ENCODE measurements at regions not wholly inside any gene's neighbourhood (a gene's known extent, or its start where the extent isn't known, plus 50 kb on each side); places are given as distances from the start of the nearest gene placed in this dataset.
A peak's percentile ranks its signal among the peaks of the same experiment; 100 is the strongest.

GRCh38 chr6:139685009-139685408 lies 310.6 kb upstream of the CITED2 start (continued):
- TF ChIP-seq XRCC3 (IDR thresholded peaks at IDR 0.05) (no peak), HNRNPK (IDR thresholded peaks at IDR 0.05; ENCODE audit: low read depth, low read length, poor library complexity, severe bottlenecking) (no peak), ZNF830 (CRISPR knock-in tag; IDR thresholded peaks at IDR 0.05) (no peak), ZNF699 (CRISPR knock-in tag; IDR thresholded peaks at IDR 0.05; ENCODE audit: insufficient replicate concordance) (no peak), LEF1 (IDR thresholded peaks at IDR 0.05) (no peak), ZBTB1 (CRISPR knock-in tag; IDR thresholded peaks at IDR 0.05; ENCODE audit: borderline replicate concordance, low read depth) (no peak), ZNF212 (CRISPR knock-in tag; IDR thresholded peaks at IDR 0.05) (no peak), MAFG (tag; conservative IDR thresholded peaks at IDR 0.05) (no peak), THRAP3 (IDR thresholded peaks at IDR 0.05; ENCODE audit: borderline replicate concordance) (no peak), ZNF551 (CRISPR knock-in tag; IDR thresholded peaks at IDR 0.05) (no peak)

- FAIRE-seq (peak; percentile 46), ATAC-seq (peak; percentile 75), DNase-seq (ENCODE audit: extremely low read depth in 1 of 4, low spot score in 3 of 4) (peak in 1 of 4 experiments; percentile 11)
- Histone ChIP-seq H4K20me1 (replicated peaks; ENCODE audit: control insufficient read depth, insufficient read depth, low read length) (no peaks in the 10 kb centered on the region), H3K36me3 (ENCODE audit: control insufficient read depth, insufficient read depth, low read length) (no peaks in the 10 kb centered on the region), H3K9me3 (replicated peaks; ENCODE audit: control insufficient read depth, insufficient read depth, low read depth, low read length) (no peaks in the 10 kb centered on the region), H3K79me2 (ENCODE audit: control insufficient read depth, insufficient read depth, low read length) (no peaks in the 10 kb centered on the region), H3K27ac (ENCODE audit: extremely low read depth, low read depth, low read length) (no peak overlapping the region), H3K4me1 (replicated peaks in 1 of 2; ENCODE audit: control insufficient read depth in 2 of 2, insufficient read depth in 2 of 2, low read length in 2 of 2) (no peaks in the 10 kb centered on the region), H2AFZ (ENCODE audit: low read depth, low read length) (peak overlapping the region; percentile 2; the same call in 1 of the 2 replicates), H3K4me2 (ENCODE audit: insufficient read depth, low read length) (no peak overlapping the region), H3K9me1 (ENCODE audit: control insufficient read depth, insufficient read depth, low read length) (no peaks in the 10 kb centered on the region), H3K9ac (ENCODE audit: insufficient read depth in 1 of 2, low read depth in 2 of 2, low read length in 2 of 2) (no peak overlapping the region), H3K27me3 (ENCODE audit: control insufficient read depth in 2 of 2, insufficient read depth in 2 of 2, low read length in 2 of 2) (no peaks in the 10 kb centered on the region), H3K4me3 (no peak overlapping the region)
- ChIA-PET POLR2A (interaction anchor here (1.1 kb wide), 1 partner anchor 18 kb away, joined by 3 read pairs; no protein-coding TSS in a partner anchor), CTCF (ENCODE audit: low intra/inter-chr PET ratio) (no interaction called here)
- in situ Hi-C loops (cut with MboI) (no loop called here), intact Hi-C loops (cut with micrococcal nuclease) (no loop called here)
- WGBS (ENCODE audit: insufficient coverage, low coverage, missing lambda C conversion rate), result 50% methylated on average over 5 of the region's 5 CpGs
- BruUV-seq (replicated peaks), result no TSS peak
- no peak for TF ChIP-seq ZBTB7A (IDR thresholded peaks at IDR 0.05; ENCODE audit: borderline replicate concordance, control insufficient read depth, low read depth, low read length)
- TF ChIP-seq NFE2 (IDR thresholded peaks at IDR 0.05; ENCODE audit: low read depth), result no peak
- TF ChIP-seq, protein P1, sequence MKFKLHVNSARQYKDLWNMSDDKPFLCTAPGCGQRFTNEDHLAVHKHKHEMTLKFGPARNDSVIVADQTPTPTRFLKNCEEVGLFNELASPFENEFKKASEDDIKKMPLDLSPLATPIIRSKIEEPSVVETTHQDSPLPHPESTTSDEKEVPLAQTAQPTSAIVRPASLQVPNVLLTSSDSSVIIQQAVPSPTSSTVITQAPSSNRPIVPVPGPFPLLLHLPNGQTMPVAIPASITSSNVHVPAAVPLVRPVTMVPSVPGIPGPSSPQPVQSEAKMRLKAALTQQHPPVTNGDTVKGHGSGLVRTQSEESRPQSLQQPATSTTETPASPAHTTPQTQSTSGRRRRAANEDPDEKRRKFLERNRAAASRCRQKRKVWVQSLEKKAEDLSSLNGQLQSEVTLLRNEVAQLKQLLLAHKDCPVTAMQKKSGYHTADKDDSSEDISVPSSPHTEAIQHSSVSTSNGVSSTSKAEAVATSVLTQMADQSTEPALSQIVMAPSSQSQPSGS (CRISPR knock-in tag; IDR thresholded peaks at IDR 0.05), result no peak
- TF ChIP-seq CBFA2T3 (IDR thresholded peaks at IDR 0.05), result peak; percentile 18; the same call in 1 of the 2 replicates
Observed at GRCh38 chr6:139680819-139681218, 306.4 kb upstream of the CITED2 start.

Measured in K562 (cell line).